ENCODE measurements at regions not wholly inside any gene's neighbourhood (a gene's known extent, or its start where the extent isn't known, plus 50 kb on each side); places are given as distances from the start of the nearest gene placed in this dataset.

DNA sequence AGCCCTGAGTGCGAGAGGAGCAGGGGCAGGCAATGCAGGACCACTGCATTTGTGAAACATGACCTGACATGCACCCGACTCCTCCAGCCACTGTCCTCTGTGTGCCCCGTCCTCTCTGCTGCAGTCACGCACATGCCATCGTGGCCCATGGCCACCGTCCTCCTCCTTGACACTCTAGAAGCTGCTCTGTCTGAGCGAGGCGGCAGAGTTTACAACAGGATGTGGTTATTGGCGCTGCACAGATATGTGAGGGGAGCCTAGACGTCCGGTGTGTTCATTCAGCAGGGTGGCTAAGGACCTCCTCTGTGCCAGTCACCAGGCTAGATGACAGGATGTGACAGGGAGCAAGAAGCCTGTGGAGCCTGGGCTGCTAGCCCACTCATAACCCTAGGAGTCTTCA lies 277.8 kb downstream of the FOXO1 start:
- Histone ChIP-seq H3K27me3 (replicated peaks; ENCODE audit: insufficient read depth) (no peaks in the 10 kb centered on the region), H3K9me3 (no peaks in the 10 kb centered on the region), H3K36me3 (no peaks in the 10 kb centered on the region), H3K4me3 (no peak overlapping the region), H3K4me1 (replicated peaks) (no peaks in the 10 kb centered on the region), H3K27ac (no peak overlapping the region)
- WGBS: 55% methylated on average over 11 of the region's 11 CpGs
- intact Hi-C loops (cut with DNase I): no loop called here
- DNase-seq (ENCODE audit: low spot score): no peak
- TF ChIP-seq POLR2AphosphoS5 (IDR thresholded peaks at IDR 0.05) (no peak), POLR2A (IDR thresholded peaks at IDR 0.05) (no peak)
- TF ChIP-seq, protein P1, sequence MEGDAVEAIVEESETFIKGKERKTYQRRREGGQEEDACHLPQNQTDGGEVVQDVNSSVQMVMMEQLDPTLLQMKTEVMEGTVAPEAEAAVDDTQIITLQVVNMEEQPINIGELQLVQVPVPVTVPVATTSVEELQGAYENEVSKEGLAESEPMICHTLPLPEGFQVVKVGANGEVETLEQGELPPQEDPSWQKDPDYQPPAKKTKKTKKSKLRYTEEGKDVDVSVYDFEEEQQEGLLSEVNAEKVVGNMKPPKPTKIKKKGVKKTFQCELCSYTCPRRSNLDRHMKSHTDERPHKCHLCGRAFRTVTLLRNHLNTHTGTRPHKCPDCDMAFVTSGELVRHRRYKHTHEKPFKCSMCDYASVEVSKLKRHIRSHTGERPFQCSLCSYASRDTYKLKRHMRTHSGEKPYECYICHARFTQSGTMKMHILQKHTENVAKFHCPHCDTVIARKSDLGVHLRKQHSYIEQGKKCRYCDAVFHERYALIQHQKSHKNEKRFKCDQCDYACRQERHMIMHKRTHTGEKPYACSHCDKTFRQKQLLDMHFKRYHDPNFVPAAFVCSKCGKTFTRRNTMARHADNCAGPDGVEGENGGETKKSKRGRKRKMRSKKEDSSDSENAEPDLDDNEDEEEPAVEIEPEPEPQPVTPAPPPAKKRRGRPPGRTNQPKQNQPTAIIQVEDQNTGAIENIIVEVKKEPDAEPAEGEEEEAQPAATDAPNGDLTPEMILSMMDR (IDR thresholded peaks at IDR 0.05): no peak

DNA sequence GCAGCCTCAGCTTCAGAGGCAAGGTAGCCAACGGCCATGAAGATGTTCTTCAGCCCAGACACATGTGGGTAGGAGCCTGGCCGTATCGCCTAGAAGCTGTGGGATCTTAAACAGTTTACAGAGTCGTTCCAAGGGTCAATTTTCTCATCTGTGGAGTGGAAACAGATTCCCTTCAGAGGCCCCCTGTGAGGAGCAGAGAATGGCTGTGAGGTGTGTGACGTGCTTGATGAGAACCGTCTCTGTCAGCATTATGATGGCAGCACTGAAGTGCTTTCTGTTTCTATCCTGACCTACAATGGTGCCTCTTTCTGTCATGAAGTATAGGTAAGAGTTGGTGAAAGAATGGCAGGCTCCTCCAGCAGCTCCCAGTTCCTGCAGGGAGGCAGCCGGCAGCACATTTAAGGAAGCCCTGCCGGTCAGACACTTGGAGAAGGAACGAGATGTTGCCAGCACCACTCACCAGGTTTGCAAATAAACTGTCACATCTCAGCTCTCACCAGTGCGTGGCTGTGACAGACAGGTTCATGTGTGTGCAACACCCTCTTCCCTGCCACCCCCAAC lies 277.3 kb downstream of the FOXO1 start:
- intact Hi-C loops (cut with DNase I): no loop called here
- Histone ChIP-seq H3K4me3 (no peak overlapping the region), H3K27ac (no peak overlapping the region), H3K36me3 (no peaks in the 10 kb centered on the region), H3K4me1 (replicated peaks) (no peaks in the 10 kb centered on the region), H3K27me3 (replicated peaks; ENCODE audit: insufficient read depth) (no peaks in the 10 kb centered on the region), H3K9me3 (no peaks in the 10 kb centered on the region)
- WGBS: 57% methylated on average over 10 of the region's 10 CpGs
- TF ChIP-seq, protein P1 (IDR thresholded peaks at IDR 0.05): no peak
- TF ChIP-seq POLR2AphosphoS5 (IDR thresholded peaks at IDR 0.05): no peak
- TF ChIP-seq POLR2A (IDR thresholded peaks at IDR 0.05): no peak
- DNase-seq (ENCODE audit: low spot score): no peak

DNA sequence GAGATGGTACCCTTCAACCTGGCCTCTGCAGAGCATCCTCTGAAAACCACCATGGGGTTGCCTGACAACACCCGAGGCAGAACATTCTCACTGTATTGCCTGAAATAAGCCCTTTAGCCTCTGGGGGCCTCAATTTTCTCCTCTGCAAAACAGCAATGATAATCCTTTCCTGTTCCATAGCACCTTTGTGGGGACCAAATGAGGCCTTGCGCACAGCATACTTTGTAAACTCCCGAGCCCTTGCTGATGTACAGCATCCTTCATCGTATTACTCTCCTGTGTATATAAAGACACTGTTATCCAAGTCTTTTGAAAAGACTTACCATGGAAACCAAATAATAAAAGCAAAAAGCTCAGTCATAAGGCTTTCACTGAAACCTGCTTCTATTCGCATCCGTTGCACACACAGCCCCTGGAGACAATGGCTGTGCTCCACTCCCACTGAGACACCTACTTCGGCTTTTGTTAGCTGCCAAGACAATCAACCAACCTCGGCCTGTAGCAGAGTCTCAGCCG lies 276.0 kb downstream of the FOXO1 start:
- WGBS: 68% methylated on average over 9 of the region's 9 CpGs
- Histone ChIP-seq H3K4me1 (replicated peaks) (no peaks in the 10 kb centered on the region), H3K27ac (no peak overlapping the region), H3K27me3 (replicated peaks; ENCODE audit: insufficient read depth) (no peaks in the 10 kb centered on the region), H3K4me3 (no peak overlapping the region), H3K36me3 (no peaks in the 10 kb centered on the region), H3K9me3 (no peaks in the 10 kb centered on the region)
- TF ChIP-seq, protein P1 (IDR thresholded peaks at IDR 0.05): no peak
- TF ChIP-seq POLR2A (IDR thresholded peaks at IDR 0.05): no peak
- TF ChIP-seq POLR2AphosphoS5 (IDR thresholded peaks at IDR 0.05): no peak
- intact Hi-C loops (cut with DNase I): no loop called here
- DNase-seq (ENCODE audit: low spot score): no peak

DNA sequence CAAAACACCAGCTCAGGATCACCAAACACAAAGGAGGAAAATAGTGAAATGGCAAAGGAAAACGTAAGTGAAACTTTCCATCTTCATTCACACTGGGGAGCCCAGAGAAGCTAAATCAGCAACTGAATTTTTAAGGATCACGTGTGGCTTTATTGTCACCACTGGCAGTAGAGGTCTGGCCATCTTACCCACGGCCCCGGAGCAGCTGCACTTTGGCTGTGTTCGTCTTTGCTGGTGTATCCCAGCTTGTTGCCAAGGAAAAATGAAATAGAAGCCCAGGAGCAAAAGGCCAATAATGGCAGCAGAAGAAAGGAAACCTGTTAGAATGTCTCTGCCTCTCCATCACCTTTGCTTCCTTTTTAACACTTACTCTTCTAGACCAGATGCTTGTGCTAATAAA lies 274.7 kb downstream of the FOXO1 start:
- H3K27ac ChIP-seq: no peak overlapping the region
- TF ChIP-seq POLR2A (IDR thresholded peaks at IDR 0.05): no peak
- TF ChIP-seq, protein P1 (IDR thresholded peaks at IDR 0.05): no peak
- TF ChIP-seq POLR2AphosphoS5 (IDR thresholded peaks at IDR 0.05): no peak
- H3K36me3 ChIP-seq: no peaks in the 10 kb centered on the region
- H3K27me3 ChIP-seq (replicated peaks; ENCODE audit: insufficient read depth): no peaks in the 10 kb centered on the region
- no peak for DNase-seq (ENCODE audit: low spot score)
- no peaks in the 10 kb centered on the region for H3K4me1 ChIP-seq (replicated peaks)
- WGBS: 81% methylated on average over 5 of the region's 5 CpGs
- H3K9me3 ChIP-seq: no peaks in the 10 kb centered on the region
- intact Hi-C loops (cut with DNase I): no loop called here
- no peak overlapping the region for H3K4me3 ChIP-seq

DNA sequence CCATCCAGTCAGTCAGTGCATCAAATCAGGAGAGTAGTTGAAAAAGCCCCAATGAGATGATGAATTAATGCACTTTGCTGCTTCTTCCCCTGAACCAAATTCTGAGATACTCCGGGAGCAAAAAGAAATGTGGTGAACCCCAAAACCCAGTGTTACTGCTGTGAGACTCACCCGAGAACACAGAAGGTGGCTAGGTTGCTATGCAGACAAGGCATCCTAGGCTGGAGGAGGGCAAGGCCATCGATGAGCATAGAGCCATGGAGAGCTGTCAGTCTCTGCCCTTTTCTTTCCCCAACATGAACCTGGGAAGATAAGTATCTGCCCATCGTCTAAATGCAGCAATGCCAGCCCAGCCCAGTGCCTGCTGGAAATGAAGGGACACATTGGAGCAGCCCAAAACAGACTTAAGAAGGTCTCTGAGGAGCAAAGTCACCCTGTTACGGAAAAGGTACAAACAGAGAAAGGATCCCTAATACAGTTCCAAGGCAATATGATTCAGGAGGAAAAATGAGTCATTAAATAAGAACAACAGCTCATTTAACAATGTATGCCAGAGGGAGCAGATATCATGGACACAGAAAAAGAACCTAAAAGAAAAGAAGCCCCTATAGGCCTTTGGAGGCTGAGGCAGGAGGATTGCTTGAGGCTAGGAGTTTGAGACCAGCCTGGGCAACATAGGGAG lies 272.0 kb downstream of the FOXO1 start:
- TF ChIP-seq POLR2AphosphoS5 (IDR thresholded peaks at IDR 0.05) (no peak), POLR2A (IDR thresholded peaks at IDR 0.05) (no peak)
- TF ChIP-seq, protein P1 (IDR thresholded peaks at IDR 0.05): no peak
- no peak for DNase-seq (ENCODE audit: low spot score)
- Histone ChIP-seq H3K27me3 (replicated peaks; ENCODE audit: insufficient read depth) (no peaks in the 10 kb centered on the region), H3K4me1 (replicated peaks) (no peaks in the 10 kb centered on the region), H3K36me3 (no peaks in the 10 kb centered on the region), H3K9me3 (no peaks in the 10 kb centered on the region), H3K4me3 (no peak overlapping the region), H3K27ac (no peak overlapping the region)
- intact Hi-C loops (cut with DNase I): no loop called here
- WGBS: 86% methylated on average over 5 of the region's 5 CpGs
